Transverse colon (tissue), 4 donors: ENCODE measurements at regions not wholly inside any gene's neighbourhood (a gene's known extent, or its start where the extent isn't known, plus 50 kb on each side); places are given as distances from the start of the nearest gene placed in this dataset.
"Not testable (repeated sequence)": the region's sequence is repeated elsewhere in the genome, so short reads cannot be mapped to it uniquely, and the experiment has no call there.

Experiments
- DNase-seq: peaks from one replicate; pipeline ENCODE4 v3.0.0-alpha.2; 2019
- H3K27ac ChIP-seq, 4 donors: fragments of 200-600 bp; sonication (generic); 2 replicates each; pipeline ENCODE4 v1.5.1; 2016 to 2018; ENCODE audit warnings: inconsistent platforms in 4 of 4
- H3K27me3 ChIP-seq: fragments of 200-600 bp; sonication (generic); 2 replicates; pipeline ENCODE4 v1.5.1; 2017; ENCODE audit warnings: inconsistent platforms
- H3K36me3 ChIP-seq, 4 donors: fragments of 200-600 bp; sonication (generic); 2 replicates each; pipeline ENCODE4 v1.5.1; 2017 to 2019; ENCODE audit warnings: inconsistent platforms in 4 of 4
- H3K4me1 ChIP-seq, 4 donors: fragments of 200-600 bp; sonication (generic); 2 replicates each; pipeline ENCODE4 v1.5.1; 2017 to 2020; ENCODE audit warnings: inconsistent platforms in 4 of 4
- H3K4me3 ChIP-seq, 4 donors: fragments of 200-600 bp; sonication (generic); 1 replicate in 1 of 4; 2 replicates in 3 of 4; pipeline versions ENCODE4 v1.5.1 to v1.6.1; 2017 to 2019; ENCODE audit warnings: inconsistent platforms in 4 of 4
- H3K9me3 ChIP-seq, 2 donors: fragments of 200-600 bp; sonication (generic); 2 replicates each; pipeline ENCODE4 v1.5.1; 2017 to 2019; ENCODE audit warnings: inconsistent platforms in 2 of 2
- EP300 ChIP-seq: sonication (generic); formaldehyde crosslinking; IDR thresholded peaks from one replicate; pipeline ENCODE4 v1.6.1; 2017; ENCODE audit warnings: antibody characterized with exemption, low read depth
- POLR2A ChIP-seq: fragments of 450-650 bp; IDR thresholded peaks from one replicate; pipeline ENCODE4 v1.6.1; 2016; ENCODE audit warnings: antibody characterized with exemption, mild to moderate bottlenecking, moderate library complexity
- POLR2AphosphoS5 ChIP-seq, 3 donors: sonication (generic); formaldehyde crosslinking; IDR thresholded peaks; one replicate each; pipeline ENCODE4 v1.6.1; 2016; ENCODE audit warnings: antibody characterized with exemption in 3 of 3
- WGBS, 2 donors: methylation state at CpG; one replicate each; pipeline ENCODE4 v1.1.5; 2018; ENCODE audit warnings: low coverage in 1 of 2; 5-methylcytosine and 5-hydroxymethylcytosine counted together
- in situ Hi-C, 4 donors: fragments of 200-750 bp; cut with MboI; loops; one replicate each; pipeline versions ENCODE4 v1.15.0 to v1.15.1; 2017; ENCODE audit warnings: low sequenced_read_pairs in 3 of 4, low pct_ligation_motif_present in 1 of 4, low pct_unique_long_range_greater_than_20kb in 1 of 4
- intact Hi-C: fragments of 100-400 bp; cut with DNase I; formaldehyde crosslinking; loops from one replicate; pipeline ENCODE4 v1.15.1; 2023; ENCODE audit warnings: low total_unique reads
- TF ChIP-seq, protein P1 (sequence below), 5 experiments: fragments of 200-600 bp in 3 of 5; fragments of 450-650 bp in 2 of 5; sonication (generic) in 3 of 5; IDR thresholded peaks; 1 replicate in 2 of 5; 2 replicates in 3 of 5; pipeline ENCODE4 v1.5.1; 2016 to 2017; ENCODE audit warnings: antibody characterized with exemption in 5 of 5, inconsistent platforms in 3 of 5, mild to moderate bottlenecking in 2 of 5, moderate library complexity in 1 of 5

DNA sequence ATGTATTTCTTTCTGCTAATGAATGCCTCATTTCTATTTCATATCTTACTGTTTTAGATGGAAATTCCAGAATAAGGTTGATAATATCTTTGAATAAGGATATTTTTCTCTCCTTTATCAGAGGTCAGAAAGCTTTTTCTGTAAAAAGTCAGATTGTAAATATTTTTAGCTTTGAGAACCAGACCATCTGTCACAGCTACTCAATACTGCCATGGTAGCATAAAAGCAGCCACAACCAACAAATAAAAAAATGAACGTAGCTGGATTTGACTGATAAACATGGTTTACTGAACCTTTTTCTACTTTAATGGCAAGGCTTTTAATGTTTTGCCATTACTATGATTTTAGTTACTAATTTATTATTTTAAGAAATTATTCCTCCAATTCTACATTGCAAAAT, 217.4 kb upstream of the COX10 start:
- H3K27me3 ChIP-seq = no peaks in the 10 kb centered on the region
- H3K4me3 ChIP-seq = no peak overlapping the region

DNA sequence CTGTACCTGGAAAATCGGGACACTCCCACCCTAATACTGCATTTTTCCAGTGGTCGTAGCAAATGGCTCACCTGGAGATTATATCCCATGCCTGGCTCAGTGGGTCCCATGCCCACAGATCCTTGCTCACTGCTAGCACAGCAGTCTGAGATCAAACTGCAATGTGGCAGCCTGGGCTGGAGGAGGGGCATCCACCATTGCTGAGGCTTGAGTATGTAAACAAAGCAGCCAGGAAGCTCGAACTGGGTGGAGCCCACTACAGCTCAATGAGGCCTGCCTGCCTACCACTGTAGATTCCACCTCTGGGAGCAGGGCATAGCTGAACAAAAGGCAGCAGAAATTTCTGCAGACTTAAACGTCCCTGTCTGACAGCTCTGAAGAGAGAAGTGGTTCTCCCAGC, 213.6 kb upstream of the COX10 start:
- in situ Hi-C loops, H3K27ac ChIP-seq, H3K36me3 ChIP-seq, H3K4me3 ChIP-seq, H3K4me1 ChIP-seq, intact Hi-C loops, H3K9me3 ChIP-seq, DNase-seq, H3K27me3 ChIP-seq: not testable (repeated sequence)
- WGBS, 2 donors = 93% methylated on average over 3 of the region's 4 CpGs; no CpG with 5 or more reads in 1 of the 2 donors

More for the DNA sequence above, 217.4 kb upstream of the COX10 start:
- no peaks in the 10 kb centered on the region for H3K9me3 ChIP-seq
- in situ Hi-C loops = no loop called here
- WGBS, 2 donors = 73 to 78% methylated on average over 1 of the region's 1 CpG
- no peaks in the 10 kb centered on the region for H3K36me3 ChIP-seq
- TF ChIP-seq POLR2AphosphoS5 (IDR thresholded peaks at IDR 0.05) = no peak
- TF ChIP-seq, protein P1, sequence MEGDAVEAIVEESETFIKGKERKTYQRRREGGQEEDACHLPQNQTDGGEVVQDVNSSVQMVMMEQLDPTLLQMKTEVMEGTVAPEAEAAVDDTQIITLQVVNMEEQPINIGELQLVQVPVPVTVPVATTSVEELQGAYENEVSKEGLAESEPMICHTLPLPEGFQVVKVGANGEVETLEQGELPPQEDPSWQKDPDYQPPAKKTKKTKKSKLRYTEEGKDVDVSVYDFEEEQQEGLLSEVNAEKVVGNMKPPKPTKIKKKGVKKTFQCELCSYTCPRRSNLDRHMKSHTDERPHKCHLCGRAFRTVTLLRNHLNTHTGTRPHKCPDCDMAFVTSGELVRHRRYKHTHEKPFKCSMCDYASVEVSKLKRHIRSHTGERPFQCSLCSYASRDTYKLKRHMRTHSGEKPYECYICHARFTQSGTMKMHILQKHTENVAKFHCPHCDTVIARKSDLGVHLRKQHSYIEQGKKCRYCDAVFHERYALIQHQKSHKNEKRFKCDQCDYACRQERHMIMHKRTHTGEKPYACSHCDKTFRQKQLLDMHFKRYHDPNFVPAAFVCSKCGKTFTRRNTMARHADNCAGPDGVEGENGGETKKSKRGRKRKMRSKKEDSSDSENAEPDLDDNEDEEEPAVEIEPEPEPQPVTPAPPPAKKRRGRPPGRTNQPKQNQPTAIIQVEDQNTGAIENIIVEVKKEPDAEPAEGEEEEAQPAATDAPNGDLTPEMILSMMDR (IDR thresholded peaks at IDR 0.05) = no peak
- H3K4me1 ChIP-seq = no peaks in the 10 kb centered on the region
- DNase-seq = no peak
- H3K27ac ChIP-seq = no peak overlapping the region
- intact Hi-C loops = no loop called here

DNA sequence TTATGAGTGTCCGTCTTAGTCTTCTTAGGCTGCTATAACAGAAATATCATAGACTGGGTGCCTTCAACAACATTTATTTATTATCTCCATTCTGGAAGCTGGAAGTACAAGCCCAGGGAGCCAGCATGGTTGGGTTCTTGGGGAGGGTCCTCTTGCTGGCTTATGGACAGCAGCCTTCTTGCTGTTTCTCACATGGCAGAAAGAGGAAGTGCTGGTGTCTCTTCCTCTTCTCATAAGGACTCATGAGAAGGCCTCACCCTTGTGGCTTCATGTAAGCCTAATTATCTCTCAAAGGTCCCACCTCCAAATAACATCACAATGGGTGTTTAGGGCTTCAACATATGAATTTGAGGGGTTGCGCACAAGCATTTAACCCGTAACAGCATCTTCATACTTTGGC, 207.0 kb upstream of the COX10 start:
- Histone ChIP-seq H3K4me1 (no peaks in the 10 kb centered on the region), H3K27me3 (no peaks in the 10 kb centered on the region), H3K9me3 (no peaks in the 10 kb centered on the region), H3K4me3 (no peak overlapping the region), H3K27ac (no peak overlapping the region), H3K36me3 (no peaks in the 10 kb centered on the region)
- in situ Hi-C loops (no loop called here), intact Hi-C loops (no loop called here)
- DNase-seq = no peak
- 90 to 100% methylated on average over 2 to 3 of the region's 3 CpGs for WGBS, 2 donors
- no peak for TF ChIP-seq POLR2A
- TF ChIP-seq EP300 = no peak
- TF ChIP-seq, protein P1 (IDR thresholded peaks at IDR 0.05) = no peak
- TF ChIP-seq POLR2AphosphoS5 (IDR thresholded peaks at IDR 0.05) = no peak

DNA sequence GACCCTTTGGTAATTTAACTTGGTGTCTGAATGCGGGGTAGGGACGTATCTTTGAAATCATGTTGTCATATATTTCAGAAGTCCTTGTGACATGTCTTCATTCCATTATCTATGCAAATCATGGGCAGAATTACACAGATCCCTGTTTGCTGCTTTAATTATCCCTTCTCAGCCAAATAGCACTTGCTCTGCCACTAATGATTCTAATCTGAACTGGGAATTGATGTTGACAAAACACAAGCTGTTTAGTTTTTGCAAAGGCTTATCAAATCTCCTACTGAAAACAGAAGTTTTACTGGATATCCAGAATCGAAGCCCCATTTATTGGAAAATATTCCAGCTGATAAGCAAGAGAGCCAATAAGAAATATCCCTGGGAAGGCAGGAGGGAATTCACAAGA, 205.9 kb upstream of the COX10 start:
- intact Hi-C loops (no loop called here), in situ Hi-C loops (no loop called here)
- no peaks in the 10 kb centered on the region for H3K27me3 ChIP-seq
- no peaks in the 10 kb centered on the region for H3K36me3 ChIP-seq
- H3K9me3 ChIP-seq = no peaks in the 10 kb centered on the region
- DNase-seq = no peak
- H3K4me3 ChIP-seq = no peak overlapping the region
- no peak overlapping the region for H3K27ac ChIP-seq
- TF ChIP-seq, protein P1 (IDR thresholded peaks at IDR 0.05) = no peak
- TF ChIP-seq EP300 = no peak
- no peak for TF ChIP-seq POLR2A
- no peak for TF ChIP-seq POLR2AphosphoS5 (IDR thresholded peaks at IDR 0.05)
- WGBS, 2 donors = 88 to 90% methylated on average over 3 of the region's 3 CpGs
- H3K4me1 ChIP-seq = no peaks in the 10 kb centered on the region

DNA sequence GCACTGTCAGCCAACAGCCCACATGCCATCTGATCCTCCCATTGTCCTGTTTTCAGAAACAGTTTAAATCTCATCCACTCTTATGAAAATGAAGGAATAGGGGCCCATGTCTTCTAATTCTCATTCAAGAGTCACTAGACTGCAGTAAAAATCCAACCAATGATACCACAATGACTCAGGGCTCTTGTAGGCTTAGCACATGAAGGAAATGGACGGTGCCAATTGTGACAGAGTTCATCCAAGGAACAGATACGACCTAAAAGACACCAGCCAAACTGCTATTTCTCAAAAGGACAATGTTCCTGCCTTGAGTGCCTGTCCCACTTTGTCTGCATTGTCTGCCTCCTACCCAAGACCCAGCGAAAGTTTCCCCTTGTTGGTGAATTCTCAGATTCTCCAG, 204.8 kb upstream of the COX10 start:
- no peak for DNase-seq
- Histone ChIP-seq H3K4me3 (no peak overlapping the region), H3K27ac (no peak overlapping the region), H3K27me3 (no peaks in the 10 kb centered on the region), H3K36me3 (no peaks in the 10 kb centered on the region), H3K9me3 (no peaks in the 10 kb centered on the region), H3K4me1 (no peaks in the 10 kb centered on the region)
- in situ Hi-C loops = no loop called here
- intact Hi-C loops = loop anchor here (2.0 kb wide), 1 partner anchor 58 kb away; no protein-coding TSS in a partner anchor
- WGBS, 2 donors = 43 to 71% methylated on average over 2 to 3 of the region's 3 CpGs
- TF ChIP-seq, protein P1 (IDR thresholded peaks at IDR 0.05) = no peak
- TF ChIP-seq EP300 (no peak), POLR2A (no peak), POLR2AphosphoS5 (IDR thresholded peaks at IDR 0.05) (no peak)
